Endodermal cell (in vitro differentiated cells): ENCODE measurements at regions not wholly inside any gene's neighbourhood (a gene's known extent, or its start where the extent isn't known, plus 50 kb on each side); places are given as distances from the start of the nearest gene placed in this dataset.

Source experiments
- DNase-seq: peaks from one replicate; pipeline ENCODE4 v3.0.0-alpha.2; 2017
- H3K27ac ChIP-seq: 2 replicates; pipeline ENCODE4 v1.5.1; 2013; ENCODE audit warnings: mild to moderate bottlenecking, low read depth, low read length, moderate library complexity
- H3K27me3 ChIP-seq: 2 replicates; pipeline ENCODE4 v1.6.1; 2013; ENCODE audit warnings: mild to moderate bottlenecking, low read length, moderate library complexity; ENCODE audit not compliant: insufficient read depth, control insufficient read depth, poor library complexity, severe bottlenecking
- H3K36me3 ChIP-seq: 2 replicates; pipeline ENCODE4 v1.7.0; 2013; ENCODE audit warnings: mild to moderate bottlenecking, low read length, moderate library complexity; ENCODE audit not compliant: control insufficient read depth, insufficient read depth
- H3K4me1 ChIP-seq: one replicate; pipeline ENCODE4 v1.7.0; 2013; ENCODE audit warnings: low read length; ENCODE audit not compliant: control insufficient read depth, insufficient read depth
- H3K4me3 ChIP-seq: 2 replicates; pipeline ENCODE4 v1.5.1; 2013; ENCODE audit warnings: mild to moderate bottlenecking, low read length, moderate library complexity
- H3K9ac ChIP-seq: 2 replicates; pipeline ENCODE4 v1.6.1; 2013; ENCODE audit warnings: mild to moderate bottlenecking, low read length, moderate library complexity; ENCODE audit not compliant: poor library complexity, severe bottlenecking; ENCODE audit errors: extremely low read depth
- H3K9me3 ChIP-seq: 2 replicates; pipeline ENCODE4 v1.6.1; 2013; ENCODE audit warnings: mild to moderate bottlenecking, low read length, moderate library complexity; ENCODE audit not compliant: control insufficient read depth
- H3K27ac Mint-ChIP-seq: 2 replicates; pipeline ENCODE4 v1.8.0; 2020; ENCODE audit warnings: mixed read lengths
- H3K27me3 Mint-ChIP-seq: 2 replicates; pipeline ENCODE4 v1.8.0; 2021; ENCODE audit warnings: mild to moderate bottlenecking, mixed read lengths; ENCODE audit not compliant: insufficient read depth
- H3K36me3 Mint-ChIP-seq: 2 replicates; pipeline ENCODE4 v1.8.0; 2020; ENCODE audit warnings: low read depth, mixed read lengths
- H3K4me1 Mint-ChIP-seq: 2 replicates; pipeline ENCODE4 v1.8.0; 2020; ENCODE audit warnings: mixed read lengths
- H3K4me3 Mint-ChIP-seq: 2 replicates; pipeline ENCODE4 v1.8.0; 2020; ENCODE audit warnings: mild to moderate bottlenecking, moderate library complexity, mixed read lengths
- H3K9me3 Mint-ChIP-seq: 2 replicates; pipeline ENCODE4 v1.8.0; 2020; ENCODE audit warnings: mild to moderate bottlenecking, mixed read lengths
- CTCF ChIP-seq: fragments of 200-600 bp; sonication (generic); conservative IDR thresholded peaks from 2 replicates; pipeline ENCODE4 v1.5.0; 2021; ENCODE audit warnings: antibody characterized with exemption, mild to moderate bottlenecking
- WGBS, 2 experiments: methylation state at CpG; one replicate each; pipeline versions ENCODE4 v1.1.5 to v1.1.7; 2013; ENCODE audit warnings: missing lambda C conversion rate in 2 of 2, mixed read lengths in 1 of 2; ENCODE audit not compliant: insufficient coverage in 1 of 2, insufficient read length in 1 of 2; 5-methylcytosine and 5-hydroxymethylcytosine counted together

- no peak for DNase-seq
- no peaks in the 10 kb centered on the region for H3K4me1 ChIP-seq
- H3K27me3 Mint-ChIP-seq, result no peaks in the 10 kb centered on the region
Observed at GRCh38 chr10:55979203-55979602, 381.9 kb downstream of the ZWINT start.

GRCh38 chr10:55966101-55966500 is 395.0 kb downstream of the ZWINT start:
- Mint-ChIP-seq H3K27me3 (no peaks in the 10 kb centered on the region), H3K9me3 (no peaks in the 10 kb centered on the region), H3K36me3 (no peaks in the 10 kb centered on the region), H3K4me3 (no peak overlapping the region), H3K27ac (no peak overlapping the region), H3K4me1 (no peaks in the 10 kb centered on the region)
- TF ChIP-seq CTCF, result no peak
- Histone ChIP-seq H3K4me1 (no peaks in the 10 kb centered on the region), H3K9ac (no peak overlapping the region), H3K9me3 (peaks cover 4% of the 10 kb centered on the region), H3K4me3 (no peak overlapping the region), H3K27me3 (no peaks in the 10 kb centered on the region), H3K36me3 (no peaks in the 10 kb centered on the region), H3K27ac (no peak overlapping the region)
- WGBS, 2 experiments, result 88 to 93% methylated on average over 1 to 2 of the region's 2 CpGs
- DNase-seq, result no peak

More at GRCh38 chr10:55979203-55979602, 381.9 kb downstream of the ZWINT start:
- H3K4me3 ChIP-seq, result peak overlapping the region; percentile 66
- 33 to 36% methylated on average over 1 to 2 of the region's 2 CpGs for WGBS, 2 experiments
- peaks cover 14% of the 10 kb centered on the region for H3K9me3 ChIP-seq
- no peak overlapping the region for H3K9ac ChIP-seq
- no peaks in the 10 kb centered on the region for H3K36me3 ChIP-seq
- peak overlapping the region; percentile 82 for H3K27ac Mint-ChIP-seq
- H3K27ac ChIP-seq, result no peak overlapping the region
- H3K27me3 ChIP-seq, result no peaks in the 10 kb centered on the region
- no peaks in the 10 kb centered on the region for H3K9me3 Mint-ChIP-seq
- no peaks in the 10 kb centered on the region for H3K36me3 Mint-ChIP-seq
- H3K4me3 Mint-ChIP-seq, result peak overlapping the region; percentile 19
- H3K4me1 Mint-ChIP-seq, result peaks cover 9% of the 10 kb centered on the region
- TF ChIP-seq CTCF, result no peak

GRCh38 chr10:55943403-55943802 is 417.7 kb downstream of the ZWINT start:
- peaks cover 6% of the 10 kb centered on the region for H3K9me3 Mint-ChIP-seq
- Histone ChIP-seq H3K36me3 (no peaks in the 10 kb centered on the region), H3K27ac (no peak overlapping the region), H3K4me3 (no peak overlapping the region), H3K9ac (no peak overlapping the region), H3K27me3 (no peaks in the 10 kb centered on the region), H3K9me3 (peaks cover 7% of the 10 kb centered on the region), H3K4me1 (no peaks in the 10 kb centered on the region)
- no peaks in the 10 kb centered on the region for H3K4me1 Mint-ChIP-seq
- no peaks in the 10 kb centered on the region for H3K36me3 Mint-ChIP-seq
- no peaks in the 10 kb centered on the region for H3K27me3 Mint-ChIP-seq
- no peak overlapping the region for H3K27ac Mint-ChIP-seq
- WGBS, 2 experiments, result 97 to 100% methylated on average over 2 to 3 of the region's 3 CpGs
- no peak for DNase-seq
- no peak for TF ChIP-seq CTCF
- H3K4me3 Mint-ChIP-seq, result no peak overlapping the region
